Kidney epithelial cell (primary cell): ENCODE measurements at regions not wholly inside any gene's neighbourhood (a gene's known extent, or its start where the extent isn't known, plus 50 kb on each side); places are given as distances from the start of the nearest gene placed in this dataset.

Experiments
- DNase-seq: peaks from one replicate; pipeline ENCODE4 v3.0.0-alpha.2; 2010; ENCODE audit warnings: low read depth
- H3K27me3 ChIP-seq: 2 replicates; pipeline ENCODE4 v1.6.0; 2011; ENCODE audit warnings: low read length; ENCODE audit not compliant: control insufficient read depth, insufficient read depth
- H3K36me3 ChIP-seq: 2 replicates; pipeline ENCODE4 v1.5.1; 2011; ENCODE audit warnings: low read length; ENCODE audit not compliant: control insufficient read depth, insufficient read depth
- H3K4me3 ChIP-seq: 2 replicates; pipeline ENCODE4 v1.5.1; 2011; ENCODE audit warnings: low read depth, mild to moderate bottlenecking, control low read depth, low read length
- TF ChIP-seq, protein P1 (sequence below): IDR thresholded peaks from 2 replicates; pipeline ENCODE4 v1.5.1; 2011; ENCODE audit warnings: mild to moderate bottlenecking, moderate library complexity, low read length, control low read depth, inconsistent platforms; ENCODE audit not compliant: insufficient read depth, poor library complexity, severe bottlenecking

DNA sequence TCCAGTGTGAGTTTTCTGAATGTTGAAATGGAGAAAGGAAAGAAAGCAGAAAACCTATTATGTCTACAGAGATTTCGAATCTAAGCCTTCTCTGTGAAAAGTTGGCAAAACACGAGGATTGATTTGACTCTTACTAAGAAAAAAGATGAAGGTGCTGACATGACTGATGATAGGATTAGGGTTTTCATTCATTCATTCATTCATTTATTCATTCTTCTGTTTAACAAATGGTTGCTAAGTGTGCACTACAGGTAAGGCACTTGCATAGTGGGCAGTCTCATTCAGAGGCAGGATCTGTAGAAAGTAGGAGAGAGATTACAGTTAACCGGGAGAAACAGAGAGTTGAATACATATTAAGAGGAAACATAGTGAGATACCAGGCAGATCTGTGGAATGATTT, 137.1 kb downstream of the ZNF365 start:
- no peak for DNase-seq
- no peaks in the 10 kb centered on the region for H3K36me3 ChIP-seq
- TF ChIP-seq, protein P1, sequence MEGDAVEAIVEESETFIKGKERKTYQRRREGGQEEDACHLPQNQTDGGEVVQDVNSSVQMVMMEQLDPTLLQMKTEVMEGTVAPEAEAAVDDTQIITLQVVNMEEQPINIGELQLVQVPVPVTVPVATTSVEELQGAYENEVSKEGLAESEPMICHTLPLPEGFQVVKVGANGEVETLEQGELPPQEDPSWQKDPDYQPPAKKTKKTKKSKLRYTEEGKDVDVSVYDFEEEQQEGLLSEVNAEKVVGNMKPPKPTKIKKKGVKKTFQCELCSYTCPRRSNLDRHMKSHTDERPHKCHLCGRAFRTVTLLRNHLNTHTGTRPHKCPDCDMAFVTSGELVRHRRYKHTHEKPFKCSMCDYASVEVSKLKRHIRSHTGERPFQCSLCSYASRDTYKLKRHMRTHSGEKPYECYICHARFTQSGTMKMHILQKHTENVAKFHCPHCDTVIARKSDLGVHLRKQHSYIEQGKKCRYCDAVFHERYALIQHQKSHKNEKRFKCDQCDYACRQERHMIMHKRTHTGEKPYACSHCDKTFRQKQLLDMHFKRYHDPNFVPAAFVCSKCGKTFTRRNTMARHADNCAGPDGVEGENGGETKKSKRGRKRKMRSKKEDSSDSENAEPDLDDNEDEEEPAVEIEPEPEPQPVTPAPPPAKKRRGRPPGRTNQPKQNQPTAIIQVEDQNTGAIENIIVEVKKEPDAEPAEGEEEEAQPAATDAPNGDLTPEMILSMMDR = no peak
- H3K4me3 ChIP-seq = no peak overlapping the region
- H3K27me3 ChIP-seq = no peaks in the 10 kb centered on the region

DNA sequence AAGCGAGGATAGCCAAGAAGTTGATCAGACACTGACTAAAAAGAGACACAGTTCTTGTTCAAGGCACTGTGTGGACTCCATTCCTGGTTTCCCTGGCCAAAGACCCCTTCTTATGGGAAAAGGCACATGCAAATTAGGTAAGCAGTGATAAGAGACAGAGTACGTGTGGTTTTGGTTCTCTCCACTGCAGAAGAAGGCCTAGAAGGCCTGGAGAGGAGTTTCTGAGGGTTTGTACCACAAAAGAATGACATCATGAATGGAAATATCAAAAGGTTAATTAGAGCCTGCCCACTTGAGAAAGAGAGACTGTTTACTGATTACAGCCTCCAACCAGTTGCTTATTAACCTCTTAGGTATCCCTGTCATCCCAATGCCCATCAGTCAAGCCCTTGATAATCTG, 137.5 kb downstream of the ZNF365 start:
- TF ChIP-seq, protein P1 = no peak
- DNase-seq = no peak
- no peaks in the 10 kb centered on the region for H3K36me3 ChIP-seq
- H3K27me3 ChIP-seq = no peaks in the 10 kb centered on the region
- no peak overlapping the region for H3K4me3 ChIP-seq

DNA sequence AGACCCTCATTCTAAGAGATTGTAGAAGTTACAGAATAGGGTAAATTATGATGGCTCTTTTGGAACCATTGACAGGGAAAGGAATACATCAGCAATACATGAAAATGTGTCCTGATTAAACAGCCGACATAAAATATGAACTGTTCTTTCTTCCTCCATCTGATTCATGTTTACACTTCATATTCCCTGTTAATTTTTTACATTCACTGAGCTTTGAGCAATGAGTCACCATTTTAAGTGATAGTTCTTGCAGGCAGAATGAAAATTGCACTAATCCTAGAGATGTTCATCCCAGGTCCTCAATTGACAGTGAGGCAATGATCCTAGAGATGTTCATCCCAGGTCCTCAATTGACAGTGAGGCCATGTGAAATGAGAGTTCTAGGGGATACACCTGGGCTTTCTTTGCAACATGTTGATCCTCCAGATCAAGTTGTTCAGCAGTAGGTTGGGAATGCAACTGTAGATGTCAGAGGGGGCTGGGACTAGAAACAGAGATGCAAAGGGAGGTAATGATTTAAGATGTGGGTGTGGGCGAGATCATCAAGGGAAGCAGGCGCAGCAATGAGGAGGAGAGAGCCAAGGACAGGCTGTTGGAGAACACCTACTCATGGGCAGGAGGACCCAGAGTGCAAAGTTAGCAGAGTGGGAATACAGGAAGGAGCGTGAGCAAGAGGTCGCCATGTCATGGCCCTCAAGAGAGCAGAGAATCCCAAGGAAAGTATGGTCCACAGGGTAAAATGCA, 138.7 kb downstream of the ZNF365 start:
- no peak for DNase-seq
- Histone ChIP-seq H3K27me3 (no peaks in the 10 kb centered on the region), H3K36me3 (no peaks in the 10 kb centered on the region), H3K4me3 (no peak overlapping the region)
- TF ChIP-seq, protein P1 = no peak

DNA sequence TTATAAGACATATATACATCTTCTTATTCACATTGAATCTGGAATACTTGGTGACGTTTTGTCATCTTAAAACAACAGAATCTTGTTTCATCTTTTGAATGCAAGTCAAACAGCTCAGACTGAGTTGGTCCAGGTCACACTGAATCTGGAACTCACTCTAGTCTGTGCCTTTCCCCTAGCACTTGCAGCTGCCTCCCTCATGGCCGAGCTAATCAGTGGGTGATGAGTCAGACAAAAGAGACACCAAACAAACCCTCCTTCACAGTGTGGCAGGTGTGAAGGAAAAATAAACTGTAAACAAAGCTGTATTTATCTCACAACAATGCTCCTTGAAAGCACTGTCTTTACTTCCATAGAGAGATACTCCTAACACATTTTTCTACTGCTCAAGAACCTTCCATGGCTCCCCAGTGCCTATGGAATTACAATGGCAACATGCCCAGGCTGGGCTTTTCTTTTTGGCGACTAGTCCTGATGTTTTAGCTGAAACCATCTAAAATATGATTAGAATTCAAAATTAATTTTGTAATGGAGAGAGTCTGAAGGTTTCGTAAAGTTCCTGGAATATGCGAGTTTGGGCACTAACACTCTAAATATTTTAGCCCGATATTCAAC, 140.0 kb downstream of the ZNF365 start:
- no peak for DNase-seq
- no peaks in the 10 kb centered on the region for H3K36me3 ChIP-seq
- TF ChIP-seq, protein P1 = no peak

DNA sequence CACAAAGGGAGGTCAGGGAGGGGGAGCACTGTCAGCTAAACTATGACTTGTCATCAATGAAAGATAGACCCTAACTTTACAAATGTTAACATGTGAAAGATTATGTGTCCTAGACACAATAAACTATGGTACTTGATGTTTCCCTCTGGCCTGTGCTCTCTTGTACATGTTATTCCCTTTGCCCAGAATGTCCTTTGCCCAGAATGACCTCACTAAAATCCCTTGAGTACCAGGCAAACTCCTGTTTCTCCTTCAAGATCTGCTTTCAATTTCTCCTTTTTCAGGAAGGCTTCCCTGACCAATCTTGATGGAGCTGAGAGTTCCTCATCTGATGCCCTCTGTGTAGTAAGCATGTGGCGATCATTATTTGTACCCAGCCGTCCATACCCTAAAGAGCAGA, 143.1 kb downstream of the ZNF365 start:
- H3K4me3 ChIP-seq = no peak overlapping the region
- H3K36me3 ChIP-seq = no peaks in the 10 kb centered on the region
- TF ChIP-seq, protein P1 = no peak
- H3K27me3 ChIP-seq = no peaks in the 10 kb centered on the region
- DNase-seq = no peak

More for the DNA sequence above, 140.0 kb downstream of the ZNF365 start:
- Histone ChIP-seq H3K4me3 (no peak overlapping the region), H3K27me3 (no peaks in the 10 kb centered on the region)
